ENCODE measurements at regions not wholly inside any gene's neighbourhood (a gene's known extent, or its start where the extent isn't known, plus 50 kb on each side); places are given as distances from the start of the nearest gene placed in this dataset.

- TF ChIP-seq CTCF (IDR thresholded peaks at IDR 0.05 in 4 of 5, conservative IDR thresholded peaks at IDR 0.05 in 1 of 5) (no peak), POLR2A (IDR thresholded peaks at IDR 0.05) (no peak)
Observed at GRCh38 chr9:784202-784601, 57.3 kb upstream of the DMRT1 start.
